Activated CD4-positive, alpha-beta T cell treated with anti-CD3 and anti-CD28 coated beads, Interleukin-2, amount 50 U/mL, for 24 hours (primary cell): ENCODE measurements at regions not wholly inside any gene's neighbourhood (a gene's known extent, or its start where the extent isn't known, plus 50 kb on each side); places are given as distances from the start of the nearest gene placed in this dataset.
"Not testable (repeated sequence)": the region's sequence is repeated elsewhere in the genome, so short reads cannot be mapped to it uniquely, and the experiment has no call there.

Source experiments
- DNase-seq, 2 donors: peaks; one replicate each; pipeline ENCODE4 v3.0.0-alpha.2; 2020; ENCODE audit warnings: low read depth in 1 of 2, low spot score in 1 of 2

DNA sequence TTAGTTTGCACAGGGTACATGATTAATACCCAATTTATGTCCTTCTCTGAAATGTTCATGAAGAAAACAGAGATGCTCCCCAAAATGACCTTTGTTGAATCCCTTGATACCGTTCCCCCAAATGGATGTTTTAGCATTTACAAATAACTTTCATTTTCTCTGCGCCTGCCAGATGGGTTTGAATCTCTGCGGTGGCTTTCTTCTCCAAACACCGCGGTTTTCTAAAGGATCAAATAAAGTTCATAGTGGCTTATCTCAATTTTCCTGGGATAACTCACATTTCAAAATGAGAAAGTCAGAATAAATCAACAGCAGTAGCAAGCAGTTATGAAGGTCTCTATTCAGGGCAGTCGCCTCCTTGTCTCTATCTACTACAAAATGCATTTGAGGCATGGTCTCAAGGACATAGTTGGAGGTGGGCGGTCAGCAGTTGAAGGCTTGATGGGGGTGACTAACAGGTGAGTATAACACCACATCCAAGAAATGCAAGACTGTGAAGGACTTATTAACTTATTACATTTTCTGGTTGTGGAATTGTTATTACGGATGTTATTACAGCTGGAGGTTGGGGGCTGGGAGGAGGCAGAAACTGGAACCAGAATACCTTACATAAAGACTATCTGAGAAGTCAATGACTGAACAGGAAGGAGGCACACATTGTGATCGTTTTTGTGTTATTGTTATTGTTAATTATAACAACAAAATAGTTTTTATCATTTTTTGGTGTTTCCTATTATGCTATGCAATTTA is 1513.3 kb downstream of the FAM181B start:
- no peak for DNase-seq

DNA sequence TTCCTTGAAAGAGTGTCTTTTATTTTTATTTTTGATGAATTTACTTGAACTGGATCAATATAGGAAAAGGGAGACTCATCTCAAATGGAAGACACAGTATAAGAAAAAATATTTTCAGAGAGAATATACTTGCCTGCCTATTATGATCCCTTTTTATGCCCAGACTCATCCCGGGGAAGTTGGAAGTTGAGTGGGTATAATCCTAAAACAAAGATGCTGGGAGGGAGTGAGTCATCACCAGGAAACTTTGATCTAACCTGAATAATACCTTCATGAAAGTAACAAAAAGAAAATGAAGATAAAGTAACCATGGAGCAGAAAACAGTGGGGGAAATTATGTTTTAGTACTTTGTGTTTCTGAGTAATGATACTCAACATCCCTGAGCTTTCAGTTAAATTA is 1514.0 kb downstream of the FAM181B start:
- no peak for DNase-seq

DNA sequence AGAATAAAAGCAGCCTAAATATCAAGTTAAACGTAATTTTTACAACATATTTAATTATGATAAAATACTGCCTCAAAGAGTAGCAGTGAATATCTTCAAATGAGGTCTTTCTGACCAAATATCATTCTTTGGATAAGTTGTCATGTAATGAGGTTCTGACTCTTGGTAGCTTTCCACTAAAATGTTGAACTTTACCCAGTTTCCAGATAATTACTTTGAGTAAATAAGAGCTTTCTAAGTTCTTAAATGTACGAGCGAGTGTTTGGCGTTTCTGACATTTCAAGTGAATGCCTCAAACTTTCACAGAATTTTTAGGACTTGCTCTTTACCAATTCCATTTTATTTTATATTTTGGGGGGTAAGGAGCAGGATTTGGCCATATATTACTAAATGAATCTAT is 1515.2 kb downstream of the FAM181B start:
- no peak for DNase-seq

DNA sequence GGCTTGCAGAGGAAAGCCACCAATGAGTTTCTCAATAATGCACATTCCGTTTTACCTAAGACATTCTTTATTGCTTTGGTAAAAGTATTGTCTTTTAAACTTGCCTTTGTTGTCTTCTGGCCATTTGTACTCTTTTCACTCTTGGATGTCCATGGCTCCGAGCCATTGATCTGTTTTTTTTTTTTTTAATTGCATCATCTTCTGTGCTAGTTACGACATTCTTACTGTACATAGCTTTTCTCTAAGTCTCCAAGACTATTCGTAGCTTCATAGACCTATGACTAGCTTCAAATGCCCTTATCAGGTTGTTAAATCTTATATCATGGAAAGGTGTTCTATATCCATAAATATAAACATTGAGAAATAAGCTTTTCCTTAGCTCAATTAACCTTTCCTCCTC is 1522.6 kb downstream of the FAM181B start:
- no peak for DNase-seq

DNA sequence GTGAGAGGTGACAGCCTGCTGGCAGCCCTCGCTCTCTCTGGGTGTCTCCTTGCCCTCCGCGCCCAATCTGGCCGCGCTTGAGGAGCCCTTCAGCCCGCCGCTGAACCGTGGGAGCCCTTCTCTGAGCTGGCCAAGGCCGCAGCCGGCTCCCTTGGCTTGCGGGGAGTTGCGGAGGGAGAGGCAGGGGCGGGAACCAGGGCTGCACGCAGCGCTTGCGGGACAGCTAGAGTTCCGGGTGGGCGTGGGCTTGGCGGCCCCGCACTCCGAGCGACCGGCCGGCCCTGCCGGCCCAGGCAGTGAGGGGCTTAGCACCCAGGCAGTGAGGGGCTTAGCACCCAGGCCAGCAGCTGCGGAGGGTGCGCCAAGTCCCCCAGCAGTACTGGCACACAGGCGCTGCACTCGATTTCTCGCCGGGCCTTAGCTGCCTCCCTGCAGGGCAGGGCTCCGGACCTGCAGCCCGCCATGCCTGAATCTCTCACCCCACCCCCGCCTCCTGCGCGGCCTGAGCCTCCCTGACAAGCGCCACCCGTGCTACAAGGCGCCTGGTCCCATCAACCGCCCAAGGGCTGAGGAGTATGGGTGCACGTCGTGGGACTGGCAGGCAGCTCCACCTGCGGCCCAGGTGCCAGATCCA is 1526.1 kb downstream of the FAM181B start:
- DNase-seq = no peak

DNA sequence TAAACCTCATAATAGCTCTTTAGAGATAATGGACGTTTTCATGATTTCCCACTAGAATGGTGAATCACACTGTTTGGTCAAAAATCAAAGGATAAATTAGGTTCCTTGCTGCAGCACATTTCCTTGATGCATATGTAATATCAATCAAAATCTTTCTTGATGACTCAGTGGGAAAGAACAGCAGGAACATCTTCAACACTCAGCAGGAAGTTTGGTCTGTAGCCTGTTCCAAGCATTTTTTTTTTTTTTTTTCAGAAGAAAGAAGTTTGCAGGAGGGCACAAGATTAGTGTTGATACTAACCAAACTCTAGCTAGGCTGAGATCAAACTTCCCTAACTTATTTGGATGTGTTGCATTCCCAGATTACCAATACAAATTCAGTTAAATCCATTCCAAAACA is 1529.8 kb downstream of the FAM181B start:
- DNase-seq = no peak

DNA sequence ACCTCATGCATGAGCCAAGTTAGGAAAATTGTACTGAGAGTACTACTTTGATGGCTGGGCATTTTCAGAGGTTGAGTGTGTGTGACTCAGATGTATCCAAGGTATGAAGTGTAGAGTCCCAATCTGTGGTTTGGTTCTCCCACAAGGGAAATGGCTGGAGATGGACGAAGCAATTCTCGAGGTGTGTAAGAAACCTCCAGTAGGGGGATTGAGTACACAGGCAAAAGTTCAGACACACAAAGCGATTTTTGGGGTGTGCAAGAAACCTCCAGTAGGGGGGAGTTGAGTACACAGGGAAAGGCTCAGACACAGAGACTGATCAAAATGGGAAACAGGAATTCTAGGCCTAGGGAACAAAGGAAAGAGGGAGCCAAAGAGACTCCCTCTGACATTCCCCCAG is 1536.3 kb downstream of the FAM181B start:
- DNase-seq = no peak

DNA sequence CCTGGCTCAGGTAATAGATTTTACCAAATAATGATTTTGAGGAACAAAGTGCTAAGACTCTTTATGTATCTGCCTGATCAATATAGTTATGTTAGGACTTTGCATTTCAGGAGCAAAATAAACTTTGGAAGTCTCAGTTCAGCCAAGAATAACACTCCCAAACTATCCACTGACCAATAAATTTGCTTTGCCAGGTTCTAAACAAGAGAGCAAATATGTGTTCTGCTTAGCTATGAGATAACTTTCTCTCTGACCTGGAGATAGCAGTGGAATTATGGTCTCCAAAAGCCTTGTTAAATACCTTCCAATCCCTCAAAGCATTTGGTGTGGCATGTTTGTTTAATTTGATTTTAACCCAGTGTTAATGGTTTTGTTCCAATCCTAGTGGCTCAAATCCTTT is 1541.1 kb downstream of the FAM181B start:
- DNase-seq = no peak

DNA sequence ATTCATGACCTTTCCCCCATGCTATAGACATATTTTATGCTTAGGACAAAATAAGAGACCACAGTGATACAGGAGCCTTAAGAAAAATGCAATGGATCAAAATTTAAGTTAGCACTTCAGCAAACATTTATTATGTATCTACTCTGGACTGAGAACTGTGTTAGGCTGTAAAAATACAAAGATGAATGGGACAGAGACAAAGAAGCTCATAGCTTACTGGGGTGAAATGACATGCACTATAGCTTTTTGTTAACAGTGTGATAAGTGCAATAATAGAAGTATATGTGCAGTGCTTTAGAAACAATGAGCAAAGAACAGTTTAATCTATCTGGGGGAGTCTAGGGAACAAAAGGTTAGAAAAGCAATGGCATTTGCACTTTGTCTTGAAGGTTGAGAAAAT is 1543.1 kb downstream of the FAM181B start:
- no peak for DNase-seq

DNA sequence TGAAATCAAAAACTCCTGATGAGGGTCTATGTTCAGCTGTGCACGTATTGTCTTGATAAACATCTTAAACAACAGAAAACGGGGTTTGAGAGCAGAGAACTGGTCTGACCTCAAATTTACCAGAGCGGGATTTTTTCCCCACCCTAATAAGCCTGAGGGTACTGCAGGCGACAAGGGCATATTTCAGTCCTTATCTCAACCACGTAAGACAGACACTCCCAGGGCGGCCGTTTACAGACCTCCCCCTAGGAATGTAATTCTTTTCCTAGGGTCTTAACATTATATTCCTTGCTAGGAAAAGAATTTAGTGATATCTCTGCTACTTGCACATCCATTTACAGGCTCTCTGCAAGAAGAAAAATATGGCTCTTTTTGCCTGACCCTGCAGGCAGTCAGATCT is 1546.6 kb downstream of the FAM181B start:
- DNase-seq = not testable (repeated sequence)

DNA sequence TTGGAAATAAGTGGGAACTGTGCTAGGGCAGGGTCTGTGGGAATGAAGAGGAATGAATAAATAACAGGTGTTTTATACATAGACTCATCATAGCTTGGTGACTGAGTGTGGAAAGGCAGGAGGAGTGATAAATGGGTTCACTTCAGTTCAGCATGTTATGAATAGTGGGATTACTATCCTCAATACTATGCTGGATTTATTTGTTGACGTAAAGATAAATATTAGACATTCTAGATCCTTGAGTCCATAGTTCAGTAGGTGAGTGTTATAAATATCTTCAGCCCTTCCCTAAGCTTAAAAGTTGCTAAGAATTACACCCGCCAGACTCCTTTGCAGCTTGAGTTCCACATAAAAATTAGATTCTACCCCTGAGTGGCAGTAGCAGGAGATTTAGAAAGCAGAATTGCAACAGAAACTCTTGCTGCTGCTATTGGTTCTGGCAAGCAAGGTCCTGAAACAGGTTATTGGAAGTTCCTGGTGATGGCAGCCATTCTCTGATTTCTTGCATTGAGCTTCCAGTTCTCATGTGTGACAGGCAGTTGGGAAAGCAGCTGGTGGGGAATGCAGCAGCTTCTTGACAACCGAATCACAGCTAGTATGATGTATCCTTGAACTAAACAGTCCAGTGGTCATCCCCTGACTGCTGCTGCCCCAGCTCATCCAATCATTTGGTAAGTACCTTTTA is 1558.9 kb downstream of the FAM181B start:
- DNase-seq = no peak

DNA sequence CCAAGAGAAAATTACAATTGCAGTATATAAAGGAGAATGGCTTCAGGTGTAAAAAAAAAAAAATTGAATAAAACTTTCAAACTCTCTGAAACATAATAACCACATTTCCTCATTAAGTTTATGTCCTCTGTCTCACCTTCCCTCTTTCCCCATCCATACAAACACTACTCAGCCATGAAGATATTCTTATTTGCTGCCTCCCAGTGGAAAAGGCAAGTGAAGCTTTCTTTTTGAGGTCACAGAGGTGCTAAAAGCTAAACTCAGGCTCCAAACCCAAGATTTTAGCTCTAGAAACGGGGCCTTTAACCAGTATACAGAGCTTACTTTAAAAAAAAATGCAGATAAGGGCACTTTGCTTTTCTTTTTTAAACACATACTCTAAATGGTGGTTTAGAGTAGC is 1568.5 kb downstream of the FAM181B start:
- DNase-seq = no peak

DNA sequence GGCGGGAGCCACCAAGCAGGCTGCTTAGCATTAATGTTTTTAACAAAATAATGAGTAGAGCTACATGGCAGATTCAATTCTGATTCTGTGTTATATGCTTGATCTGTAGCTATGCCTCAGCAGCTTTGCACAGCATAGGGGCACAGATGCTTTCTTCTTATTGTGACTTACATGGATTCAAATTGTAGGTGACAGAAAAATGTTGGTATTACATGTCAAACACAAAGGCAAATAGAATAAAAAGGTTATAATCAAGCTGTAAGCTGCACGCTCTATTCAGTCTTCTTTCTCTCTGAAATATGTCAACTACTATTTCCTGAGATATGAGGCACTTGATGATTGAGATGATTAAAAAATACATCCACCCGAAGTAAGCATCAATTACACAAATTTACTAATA is 1573.8 kb downstream of the FAM181B start:
- no peak for DNase-seq

DNA sequence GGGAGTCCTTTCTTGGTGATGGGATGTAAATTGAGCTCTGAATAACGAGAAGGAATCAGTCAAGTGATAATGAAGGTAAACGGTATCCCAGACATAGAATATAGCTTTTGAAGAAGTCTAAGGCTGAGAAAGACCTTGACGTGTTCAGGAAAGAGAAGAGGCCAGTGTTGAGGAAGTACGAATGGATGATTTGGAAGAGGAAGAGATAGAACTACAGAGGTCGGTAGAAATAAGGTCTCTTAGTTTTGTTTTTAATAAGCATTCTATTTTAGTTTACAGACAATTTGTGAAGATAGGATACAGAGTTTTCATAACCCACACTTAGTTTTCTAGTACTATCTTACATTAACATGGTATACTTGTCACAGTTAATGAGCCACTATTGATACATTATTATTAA is 1598.1 kb downstream of the FAM181B start:
- no peak for DNase-seq

DNA sequence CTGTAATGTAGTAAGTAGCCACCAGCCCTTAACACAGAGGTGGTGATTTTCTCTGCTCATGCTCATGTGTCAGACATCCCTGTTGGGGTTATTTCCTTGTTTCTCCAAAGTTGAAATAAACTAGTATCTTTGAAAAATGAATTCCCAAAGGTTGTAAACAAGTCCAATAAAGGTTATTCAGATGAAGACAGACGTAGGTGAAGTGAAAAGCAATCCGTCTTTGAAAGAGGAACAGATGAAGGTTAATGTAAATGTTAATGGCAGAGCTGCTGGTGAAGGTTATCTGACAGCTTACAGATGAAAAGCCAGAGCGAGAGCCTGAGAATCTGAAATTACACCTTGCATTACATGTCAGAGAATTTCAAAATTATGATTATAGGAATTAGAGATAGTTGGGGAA is 1604.0 kb downstream of the FAM181B start:
- DNase-seq = no peak

DNA sequence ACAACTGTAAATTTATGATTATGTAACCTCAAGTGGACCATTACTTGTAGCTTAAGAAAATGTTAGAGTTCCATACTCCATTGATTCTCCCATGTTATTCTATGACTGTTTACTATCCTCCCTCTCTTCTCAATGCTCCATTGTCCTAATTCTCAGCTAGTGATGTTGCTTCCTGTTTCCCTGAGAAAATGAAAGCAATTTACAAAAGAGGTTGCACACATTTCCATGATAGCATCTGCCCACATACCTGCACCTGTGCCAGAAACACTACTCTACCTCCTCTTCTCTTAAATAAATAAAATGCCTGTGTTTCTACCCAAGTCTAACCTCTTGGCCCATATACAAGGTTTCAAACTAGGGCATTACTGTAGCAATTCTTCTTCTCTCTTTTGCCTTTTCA is 1620.9 kb downstream of the FAM181B start:
- no peak for DNase-seq

DNA sequence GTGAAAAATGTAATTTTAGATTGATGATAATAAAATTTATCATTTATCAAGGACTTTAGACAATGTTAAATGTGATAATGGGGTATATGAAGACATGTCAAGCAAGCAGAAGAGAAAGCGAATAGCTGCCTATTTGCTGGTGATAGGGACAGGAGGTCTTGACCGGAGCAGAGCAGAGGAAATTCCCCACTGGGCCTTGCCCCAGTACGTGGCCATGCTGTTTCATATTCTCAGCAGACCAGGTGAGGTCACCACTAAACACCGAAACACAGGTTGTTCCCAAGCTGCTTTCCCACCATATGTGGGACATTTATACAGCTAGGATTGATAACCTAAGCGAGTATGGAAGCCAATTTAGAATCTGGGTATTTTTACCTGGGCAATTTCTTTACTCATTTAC is 1629.6 kb downstream of the FAM181B start:
- DNase-seq = no peak

DNA sequence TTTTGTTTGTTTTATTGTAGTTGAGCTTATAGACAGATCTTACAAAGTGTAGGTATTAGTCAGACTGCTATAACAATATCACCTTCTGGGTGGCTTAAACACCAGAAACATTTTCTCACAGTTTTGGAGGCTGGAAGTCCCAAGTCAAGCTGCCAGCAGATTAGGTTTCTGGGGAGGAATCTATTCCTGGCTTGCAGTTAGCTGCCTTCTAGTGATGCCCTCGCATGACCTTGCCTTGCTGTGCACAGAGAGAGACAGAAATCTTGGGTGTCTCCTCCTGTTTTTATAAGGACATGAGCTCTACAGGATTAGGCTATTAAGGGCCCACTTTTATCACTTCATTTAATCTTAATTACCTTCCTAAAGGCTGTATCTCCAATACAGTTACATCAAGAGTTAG is 1635.2 kb downstream of the FAM181B start:
- DNase-seq = no peak

DNA sequence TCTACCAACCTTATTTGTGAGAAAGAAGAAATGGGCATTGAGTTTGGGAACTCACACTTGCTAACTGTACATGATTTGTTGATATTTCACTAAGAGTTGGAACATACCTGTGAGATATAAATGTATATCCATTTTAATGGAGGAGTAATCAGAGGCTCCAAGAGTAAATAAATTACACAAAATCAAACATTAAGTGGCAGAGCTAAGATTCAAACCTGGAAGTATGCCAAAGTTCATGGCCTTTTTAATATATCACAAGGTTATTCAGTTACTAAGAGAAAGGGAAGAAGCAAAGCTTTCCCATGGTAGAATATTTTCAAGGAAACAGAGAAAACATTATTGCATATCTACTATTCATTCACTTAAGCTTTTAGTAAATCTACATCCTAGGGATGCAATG is 1641.1 kb downstream of the FAM181B start:
- no peak for DNase-seq

DNA sequence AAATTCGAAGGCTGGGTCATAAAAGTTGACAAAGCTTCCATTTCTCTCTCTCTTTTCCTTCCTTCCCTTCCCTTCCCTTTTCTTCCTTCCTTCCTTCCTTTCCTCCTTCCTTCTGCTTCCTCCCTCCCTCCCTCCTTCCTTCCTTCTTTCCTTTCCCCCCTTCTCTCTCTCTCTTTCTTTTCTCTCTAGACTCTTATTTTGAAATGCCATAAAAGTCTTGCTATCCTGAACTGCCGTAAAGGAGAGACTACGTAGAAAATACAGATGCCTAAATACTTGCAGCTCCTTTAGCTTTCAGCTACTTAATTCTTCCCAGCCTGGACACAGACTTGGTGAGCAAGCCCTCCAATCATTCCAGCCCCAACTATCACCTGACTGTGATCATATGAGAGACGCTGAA is 1644.4 kb downstream of the FAM181B start:
- DNase-seq = no peak

DNA sequence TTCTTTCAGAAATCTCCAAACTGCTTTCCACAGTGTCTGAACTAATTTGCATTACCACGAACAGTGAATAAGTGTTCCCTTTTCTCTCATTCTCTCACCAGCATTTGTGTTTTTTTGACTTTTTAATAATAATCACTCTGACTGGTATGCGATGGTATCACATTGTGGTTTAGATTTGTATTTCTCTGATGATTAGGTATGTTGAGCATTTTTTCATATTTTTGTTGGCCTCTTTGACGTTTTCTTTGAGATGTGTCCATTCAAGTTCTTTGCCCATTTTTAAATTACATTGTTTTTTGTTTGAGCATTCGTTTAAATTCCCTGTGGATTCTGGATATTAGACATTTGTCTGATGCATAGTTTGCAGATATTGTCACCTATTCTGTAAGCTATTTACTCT is 1639.6 kb upstream of the TENM4 start:
- DNase-seq = no peak

DNA sequence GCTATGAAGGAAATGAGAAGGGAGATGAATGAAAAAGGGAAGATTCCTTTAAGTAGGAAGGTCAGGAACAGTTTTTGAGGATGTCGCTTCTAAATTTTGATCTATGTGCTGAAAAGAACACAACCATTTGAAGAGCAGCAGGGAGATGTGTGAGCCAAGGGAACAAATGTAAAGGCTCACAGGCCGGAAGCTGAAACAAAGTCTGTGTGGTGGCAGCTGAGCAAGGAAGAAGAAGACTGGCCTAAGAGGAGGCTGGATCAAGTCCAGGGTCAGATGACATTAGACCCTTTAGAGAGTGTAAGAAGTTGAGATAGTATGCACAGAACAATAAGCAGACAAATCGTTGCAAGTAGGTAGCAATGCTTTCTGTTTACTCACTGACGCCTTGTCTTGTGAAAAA is 1631.4 kb upstream of the TENM4 start:
- DNase-seq = no peak

DNA sequence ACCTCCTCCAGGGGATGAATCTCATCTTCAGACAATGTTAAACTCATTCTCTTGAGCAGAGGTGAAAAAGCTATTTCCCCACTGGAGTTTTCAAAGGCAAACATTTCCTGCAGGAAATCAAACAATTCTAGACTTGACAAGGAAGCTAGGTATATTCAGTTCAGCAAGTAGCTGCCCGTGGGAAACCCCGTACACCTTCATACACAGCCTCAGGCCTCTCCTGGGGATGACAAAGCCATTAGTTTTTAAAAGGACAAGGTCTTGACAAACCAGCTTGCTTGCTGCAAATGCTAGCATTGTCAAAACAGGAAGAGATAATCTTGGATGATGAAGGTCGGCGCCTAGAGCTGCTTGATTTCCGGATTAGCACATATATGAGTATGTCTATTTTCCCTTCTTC is 1630.8 kb upstream of the TENM4 start:
- no peak for DNase-seq
